MM.1S (cell line): ENCODE measurements at regions not wholly inside any gene's neighbourhood (a gene's known extent, or its start where the extent isn't known, plus 50 kb on each side); places are given as distances from the start of the nearest gene placed in this dataset.

ENCODE experiments used
- DNase-seq: peaks from one replicate; pipeline ENCODE4 v3.0.0-alpha.2; 2015
- H2AFZ ChIP-seq: fragments of 300-600 bp; sonication (generic); 2 replicates; pipeline ENCODE4 v1.6.0; 2016; ENCODE audit warnings: antibody characterized with exemption, low read length
- H3F3A ChIP-seq: fragments of 300-600 bp; sonication (generic); 2 replicates; pipeline ENCODE4 v1.6.1; 2016; ENCODE audit warnings: mild to moderate bottlenecking, antibody characterized with exemption, low read length, moderate library complexity, mixed read lengths; ENCODE audit not compliant: insufficient read depth
- H3K27ac ChIP-seq: fragments of 300-600 bp; sonication (generic); 2 replicates; pipeline ENCODE4 v1.5.1; 2016; ENCODE audit warnings: mild to moderate bottlenecking, low read length
- H3K27me3 ChIP-seq: fragments of 300-600 bp; sonication (generic); replicated peaks from 2 replicates; pipeline ENCODE4 v1.6.0; 2016; ENCODE audit warnings: low read length; ENCODE audit not compliant: insufficient read depth
- H3K36me3 ChIP-seq: fragments of 300-600 bp; sonication (generic); replicated peaks from 2 replicates; pipeline ENCODE4 v1.6.1; 2016; ENCODE audit warnings: mild to moderate bottlenecking, low read length, mixed read lengths; ENCODE audit not compliant: insufficient read depth
- H3K4me1 ChIP-seq: fragments of 300-600 bp; sonication (generic); 2 replicates; pipeline ENCODE4 v1.6.1; 2016; ENCODE audit warnings: low read length, mixed read lengths
- H3K4me2 ChIP-seq: fragments of 300-600 bp; sonication (generic); 2 replicates; pipeline ENCODE4 v1.6.0; 2016; ENCODE audit warnings: low read depth, low read length
- H3K4me3 ChIP-seq: fragments of 300-600 bp; sonication (generic); 2 replicates; pipeline ENCODE4 v1.5.1; 2016; ENCODE audit warnings: low read length, mixed read lengths
- H3K79me2 ChIP-seq: fragments of 300-600 bp; sonication (generic); 2 replicates; pipeline ENCODE4 v1.6.1; 2016; ENCODE audit warnings: mixed run types, low read length, mixed read lengths
- H3K9ac ChIP-seq: fragments of 300-600 bp; sonication (generic); 2 replicates; pipeline ENCODE4 v1.6.1; 2016; ENCODE audit warnings: low read length, mixed read lengths
- H3K9me2 ChIP-seq: fragments of 300-600 bp; sonication (generic); replicated peaks from 2 replicates; pipeline ENCODE4 v1.6.1; 2016; ENCODE audit warnings: mild to moderate bottlenecking, low read length, mixed read lengths; ENCODE audit not compliant: insufficient read depth
- H3K9me3 ChIP-seq: fragments of 300-600 bp; sonication (generic); replicated peaks from 2 replicates; pipeline ENCODE4 v1.6.1; 2016; ENCODE audit warnings: mild to moderate bottlenecking, low read length, mixed read lengths; ENCODE audit not compliant: insufficient read depth
- H4K20me1 ChIP-seq: fragments of 300-600 bp; sonication (generic); 2 replicates; pipeline ENCODE4 v1.6.1; 2016; ENCODE audit warnings: mild to moderate bottlenecking, low read length, moderate library complexity, mixed read lengths; ENCODE audit not compliant: insufficient read depth
- EZH2 ChIP-seq: fragments of 300-600 bp; sonication (generic); optimal IDR thresholded peaks from 2 replicates; pipeline ENCODE3; 2017; ENCODE audit warnings: low read depth, mild to moderate bottlenecking, antibody characterized with exemption, low read length, mixed read lengths
- EZH2phosphoT487 ChIP-seq: fragments of 300-600 bp; sonication (generic); IDR thresholded peaks from 2 replicates; pipeline ENCODE4 v1.6.1; 2018; ENCODE audit warnings: antibody characterized with exemption, low read length
- TF ChIP-seq, protein P1 (sequence below): fragments of 300-600 bp; sonication (generic); IDR thresholded peaks from 2 replicates; pipeline ENCODE4 v1.5.1; 2016; ENCODE audit warnings: antibody characterized with exemption, low read length, mixed read lengths

- H3K4me2 ChIP-seq: no peak overlapping the region
- H3K27me3 ChIP-seq: no peaks in the 10 kb centered on the region
- no peaks in the 10 kb centered on the region for H3K9me2 ChIP-seq
- no peaks in the 10 kb centered on the region for H3F3A ChIP-seq
- no peak for DNase-seq
- H3K36me3 ChIP-seq: no peaks in the 10 kb centered on the region
- H3K79me2 ChIP-seq: no peaks in the 10 kb centered on the region
- H3K9ac ChIP-seq: no peak overlapping the region
- H3K27ac ChIP-seq: no peak overlapping the region
- no peaks in the 10 kb centered on the region for H4K20me1 ChIP-seq
- H3K9me3 ChIP-seq: no peaks in the 10 kb centered on the region
- TF ChIP-seq EZH2 (no peak), EZH2phosphoT487 (no peak)
- TF ChIP-seq, protein P1, sequence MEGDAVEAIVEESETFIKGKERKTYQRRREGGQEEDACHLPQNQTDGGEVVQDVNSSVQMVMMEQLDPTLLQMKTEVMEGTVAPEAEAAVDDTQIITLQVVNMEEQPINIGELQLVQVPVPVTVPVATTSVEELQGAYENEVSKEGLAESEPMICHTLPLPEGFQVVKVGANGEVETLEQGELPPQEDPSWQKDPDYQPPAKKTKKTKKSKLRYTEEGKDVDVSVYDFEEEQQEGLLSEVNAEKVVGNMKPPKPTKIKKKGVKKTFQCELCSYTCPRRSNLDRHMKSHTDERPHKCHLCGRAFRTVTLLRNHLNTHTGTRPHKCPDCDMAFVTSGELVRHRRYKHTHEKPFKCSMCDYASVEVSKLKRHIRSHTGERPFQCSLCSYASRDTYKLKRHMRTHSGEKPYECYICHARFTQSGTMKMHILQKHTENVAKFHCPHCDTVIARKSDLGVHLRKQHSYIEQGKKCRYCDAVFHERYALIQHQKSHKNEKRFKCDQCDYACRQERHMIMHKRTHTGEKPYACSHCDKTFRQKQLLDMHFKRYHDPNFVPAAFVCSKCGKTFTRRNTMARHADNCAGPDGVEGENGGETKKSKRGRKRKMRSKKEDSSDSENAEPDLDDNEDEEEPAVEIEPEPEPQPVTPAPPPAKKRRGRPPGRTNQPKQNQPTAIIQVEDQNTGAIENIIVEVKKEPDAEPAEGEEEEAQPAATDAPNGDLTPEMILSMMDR: no peak
- H2AFZ ChIP-seq: no peak overlapping the region
- H3K4me3 ChIP-seq: no peak overlapping the region
- H3K4me1 ChIP-seq: no peaks in the 10 kb centered on the region
Observed at GRCh38 chr10:107576746-107577145, 412.2 kb upstream of the SORCS1 start.

DNA sequence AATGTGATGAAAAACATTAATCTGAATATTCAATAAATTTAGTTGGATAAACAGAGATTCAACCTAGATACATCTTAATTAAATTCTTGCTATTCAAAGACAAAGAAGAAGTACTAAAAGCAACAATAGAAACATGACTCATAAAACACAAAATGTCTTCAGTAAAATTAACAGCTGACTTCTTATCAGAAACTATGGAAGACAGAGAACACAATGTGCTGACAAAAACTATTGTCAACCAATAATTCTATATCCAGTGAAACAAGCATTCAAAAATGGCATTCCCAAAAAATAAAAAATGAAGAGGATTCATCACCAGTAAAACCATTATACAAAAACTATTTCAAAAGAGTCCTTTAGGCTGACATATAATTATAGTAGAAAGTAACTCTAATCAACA lies 400.5 kb upstream of the SORCS1 start:
- Histone ChIP-seq H3K9ac (no peak overlapping the region), H3K36me3 (no peaks in the 10 kb centered on the region), H3K27ac (no peak overlapping the region), H3K9me2 (no peaks in the 10 kb centered on the region), H3K27me3 (no peaks in the 10 kb centered on the region), H3K9me3 (no peaks in the 10 kb centered on the region; the same call in 1 of the 2 replicates), H3K79me2 (no peaks in the 10 kb centered on the region), H2AFZ (no peak overlapping the region), H3K4me2 (no peak overlapping the region), H3K4me3 (no peak overlapping the region), H4K20me1 (no peaks in the 10 kb centered on the region), H3F3A (no peaks in the 10 kb centered on the region), H3K4me1 (no peaks in the 10 kb centered on the region)
- TF ChIP-seq EZH2phosphoT487 (no peak), EZH2 (no peak)
- TF ChIP-seq, protein P1: no peak
- no peak for DNase-seq

DNA sequence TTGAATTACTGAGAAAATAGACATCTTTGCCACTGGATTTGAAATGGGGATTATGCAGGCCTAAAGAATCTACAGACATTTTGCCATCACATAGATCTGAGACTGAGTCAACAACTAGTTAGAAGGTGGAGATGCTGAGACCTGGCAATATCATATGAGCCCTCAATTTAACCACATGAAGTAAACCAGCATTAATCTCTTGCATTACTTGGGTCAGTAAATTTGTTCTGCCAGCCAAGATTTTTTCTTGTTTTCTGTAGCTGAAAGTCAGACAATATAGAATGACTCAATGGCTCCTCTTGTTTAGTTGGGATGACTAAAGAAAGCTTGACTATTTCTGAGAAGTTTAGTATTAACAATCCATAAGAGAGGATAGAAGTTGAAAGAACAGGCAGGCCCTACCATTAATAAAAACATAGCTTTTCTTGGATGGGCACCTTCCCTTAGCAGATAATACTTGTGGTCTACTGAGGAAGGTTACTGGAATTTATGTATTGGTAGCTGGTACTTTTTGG lies 396.7 kb upstream of the SORCS1 start:
- no peak overlapping the region for H3K4me2 ChIP-seq
- H3K36me3 ChIP-seq: no peaks in the 10 kb centered on the region
- no peaks in the 10 kb centered on the region for H3F3A ChIP-seq
- H3K27ac ChIP-seq: no peak overlapping the region
- DNase-seq: no peak
- H3K4me1 ChIP-seq: no peaks in the 10 kb centered on the region
- H3K9me3 ChIP-seq: no peaks in the 10 kb centered on the region; the same call in 1 of the 2 replicates
- H3K27me3 ChIP-seq: no peaks in the 10 kb centered on the region
- H4K20me1 ChIP-seq: no peaks in the 10 kb centered on the region
- TF ChIP-seq, protein P1: no peak
- TF ChIP-seq EZH2phosphoT487: no peak
- no peak for TF ChIP-seq EZH2
- H2AFZ ChIP-seq: no peak overlapping the region
- no peaks in the 10 kb centered on the region for H3K9me2 ChIP-seq
- no peaks in the 10 kb centered on the region for H3K79me2 ChIP-seq
- no peak overlapping the region for H3K4me3 ChIP-seq
- no peak overlapping the region for H3K9ac ChIP-seq
